Loucy (cell line): ENCODE measurements at regions not wholly inside any gene's neighbourhood (a gene's known extent, or its start where the extent isn't known, plus 50 kb on each side); places are given as distances from the start of the nearest gene placed in this dataset.

Experiments used
- H2AFZ ChIP-seq: fragments of 200-600 bp; sonication (generic); 2 replicates; pipeline ENCODE4 v1.6.0; 2016; ENCODE audit warnings: antibody characterized with exemption, mild to moderate bottlenecking, low read length, moderate library complexity
- H3F3A ChIP-seq: fragments of 200-600 bp; 2 replicates; pipeline ENCODE4 v1.6.0; 2016; ENCODE audit warnings: antibody characterized with exemption, low read depth, mild to moderate bottlenecking
- H3K27me3 ChIP-seq: fragments of 200-600 bp; sonication (generic); 2 replicates; pipeline ENCODE4 v1.6.1; 2014; ENCODE audit warnings: low read length, mild to moderate bottlenecking; ENCODE audit not compliant: insufficient read depth, poor library complexity, severe bottlenecking
- H3K36me3 ChIP-seq: fragments of 200-600 bp; sonication (generic); 2 replicates; pipeline ENCODE4 v1.6.1; 2016; ENCODE audit warnings: low read length; ENCODE audit not compliant: insufficient read depth
- H3K4me1 ChIP-seq: fragments of 200-600 bp; sonication (generic); 2 replicates; pipeline ENCODE4 v1.5.1; 2014; ENCODE audit warnings: low read length, mild to moderate bottlenecking; ENCODE audit not compliant: insufficient read depth, poor library complexity, severe bottlenecking
- H3K4me2 ChIP-seq: fragments of 200-600 bp; sonication (generic); 2 replicates; pipeline ENCODE4 v1.6.0; 2014; ENCODE audit warnings: antibody characterized with exemption, low read length, low read depth, mild to moderate bottlenecking; ENCODE audit not compliant: poor library complexity, severe bottlenecking
- H3K4me3 ChIP-seq: fragments of 200-600 bp; sonication (generic); 2 replicates; pipeline ENCODE4 v1.5.1; 2014; ENCODE audit warnings: low read length, mild to moderate bottlenecking, mixed read lengths; ENCODE audit not compliant: poor library complexity, severe bottlenecking
- H3K79me2 ChIP-seq: fragments of 200-600 bp; sonication (generic); 2 replicates; pipeline ENCODE4 v1.6.1; 2014; ENCODE audit warnings: low read length; ENCODE audit not compliant: insufficient read depth
- H3K9ac ChIP-seq: fragments of 200-600 bp; sonication (generic); 2 replicates; pipeline ENCODE4 v1.6.0; 2014; ENCODE audit warnings: mild to moderate bottlenecking, low read depth, low read length, moderate library complexity; ENCODE audit not compliant: poor library complexity, severe bottlenecking
- H3K9me2 ChIP-seq: fragments of 200-600 bp; sonication (generic); replicated peaks from 2 replicates; pipeline ENCODE4 v1.6.1; 2016; ENCODE audit warnings: low read depth, low read length, mixed read lengths
- H3K9me3 ChIP-seq: fragments of 200-600 bp; sonication (generic); 2 replicates; pipeline ENCODE4 v1.6.1; 2014; ENCODE audit warnings: mild to moderate bottlenecking, antibody characterized with exemption, low read length, low read depth; ENCODE audit not compliant: insufficient read depth
- H4K20me1 ChIP-seq: fragments of 200-600 bp; sonication (generic); 2 replicates; pipeline ENCODE4 v1.6.0; 2014; ENCODE audit warnings: antibody characterized with exemption, low read length, mild to moderate bottlenecking; ENCODE audit not compliant: insufficient read depth, poor library complexity, severe bottlenecking
- EZH2phosphoT487 ChIP-seq: fragments of 200-600 bp; IDR thresholded peaks from 2 replicates; pipeline ENCODE4 v1.6.1; 2018; ENCODE audit warnings: antibody characterized with exemption, mild to moderate bottlenecking, moderate library complexity, borderline replicate concordance
- TF ChIP-seq, protein P1 (sequence below): fragments of 200-600 bp; sonication (generic); conservative IDR thresholded peaks from 2 replicates; pipeline ENCODE4 v1.5.1; 2014; ENCODE audit warnings: mild to moderate bottlenecking, antibody characterized with exemption, low read length

DNA sequence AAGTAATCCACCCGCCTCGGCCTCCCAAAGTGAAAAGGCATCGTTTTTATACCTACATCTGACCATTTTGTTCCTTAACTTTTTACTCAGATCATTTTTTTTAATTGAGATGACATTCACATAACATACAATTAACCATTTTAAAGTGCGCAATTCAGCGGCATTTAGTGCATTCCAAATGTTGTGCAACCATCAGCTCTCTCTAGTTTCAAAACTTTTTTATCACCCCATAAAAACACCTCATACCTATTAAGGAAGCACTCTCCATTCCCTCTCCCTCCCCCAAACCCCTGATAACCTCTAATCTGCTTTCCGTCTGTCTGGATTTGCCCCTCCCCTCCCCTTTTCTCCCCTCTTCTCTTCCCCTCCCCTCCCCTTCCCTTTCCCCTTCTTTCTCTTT is 310.1 kb downstream of the UACA start:
- Histone ChIP-seq H3K9ac (peak overlapping the region; percentile 48), H3K27me3 (no peaks in the 10 kb centered on the region), H3K4me3 (no peak overlapping the region), H4K20me1 (no peaks in the 10 kb centered on the region), H3F3A (peaks cover 5% of the 10 kb centered on the region; the same call in 1 of the 2 replicates), H3K9me2 (no peaks in the 10 kb centered on the region), H3K4me1 (peaks cover 47% of the 10 kb centered on the region), H2AFZ (no peak overlapping the region), H3K9me3 (no peaks in the 10 kb centered on the region), H3K4me2 (peak overlapping the region; percentile 42), H3K79me2 (no peaks in the 10 kb centered on the region), H3K36me3 (no peaks in the 10 kb centered on the region)
- TF ChIP-seq, protein P1, sequence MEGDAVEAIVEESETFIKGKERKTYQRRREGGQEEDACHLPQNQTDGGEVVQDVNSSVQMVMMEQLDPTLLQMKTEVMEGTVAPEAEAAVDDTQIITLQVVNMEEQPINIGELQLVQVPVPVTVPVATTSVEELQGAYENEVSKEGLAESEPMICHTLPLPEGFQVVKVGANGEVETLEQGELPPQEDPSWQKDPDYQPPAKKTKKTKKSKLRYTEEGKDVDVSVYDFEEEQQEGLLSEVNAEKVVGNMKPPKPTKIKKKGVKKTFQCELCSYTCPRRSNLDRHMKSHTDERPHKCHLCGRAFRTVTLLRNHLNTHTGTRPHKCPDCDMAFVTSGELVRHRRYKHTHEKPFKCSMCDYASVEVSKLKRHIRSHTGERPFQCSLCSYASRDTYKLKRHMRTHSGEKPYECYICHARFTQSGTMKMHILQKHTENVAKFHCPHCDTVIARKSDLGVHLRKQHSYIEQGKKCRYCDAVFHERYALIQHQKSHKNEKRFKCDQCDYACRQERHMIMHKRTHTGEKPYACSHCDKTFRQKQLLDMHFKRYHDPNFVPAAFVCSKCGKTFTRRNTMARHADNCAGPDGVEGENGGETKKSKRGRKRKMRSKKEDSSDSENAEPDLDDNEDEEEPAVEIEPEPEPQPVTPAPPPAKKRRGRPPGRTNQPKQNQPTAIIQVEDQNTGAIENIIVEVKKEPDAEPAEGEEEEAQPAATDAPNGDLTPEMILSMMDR: no peak
- TF ChIP-seq EZH2phosphoT487: no peak

DNA sequence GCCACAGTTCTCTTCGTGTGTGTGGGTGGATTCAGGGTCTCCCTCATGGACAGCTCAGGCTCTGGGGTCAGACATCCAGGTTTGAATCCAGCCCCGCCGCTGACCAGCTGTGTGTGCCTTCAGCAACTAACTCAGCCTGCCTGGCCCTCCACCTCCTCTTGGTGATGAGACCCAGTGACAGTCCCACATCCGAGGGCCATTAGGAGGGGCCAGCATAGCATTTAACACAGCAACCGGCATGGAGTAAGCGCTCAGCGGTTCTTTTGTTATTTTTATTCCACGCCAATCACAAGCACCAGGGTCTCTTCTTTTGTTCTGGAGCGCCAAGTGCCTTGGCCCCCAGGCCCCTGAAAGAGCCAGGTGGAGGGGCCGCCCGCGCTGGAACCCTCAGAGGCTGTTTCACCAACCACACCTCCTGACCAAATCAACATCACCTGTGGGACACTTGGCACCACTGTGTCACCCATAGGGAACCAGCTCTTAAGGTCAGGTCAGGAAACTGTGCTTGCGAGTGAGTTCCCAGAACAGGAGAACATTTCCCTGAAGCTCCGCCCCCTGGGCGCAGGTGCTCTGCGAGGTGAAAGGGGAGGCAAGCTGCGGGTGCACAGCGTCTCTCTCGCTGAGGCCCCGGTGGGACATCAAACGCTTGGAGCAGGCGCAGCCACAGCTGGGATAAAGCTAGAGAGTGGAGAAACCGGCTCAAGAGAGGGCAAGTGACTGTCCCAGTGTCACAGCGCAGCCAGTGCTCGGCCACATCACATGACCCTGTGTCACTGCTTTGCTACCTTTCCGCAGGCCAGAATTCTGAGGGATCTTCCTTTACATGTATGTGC is 311.3 kb downstream of the UACA start:
- H3K4me2 ChIP-seq: no peak overlapping the region
- H3K4me1 ChIP-seq: peaks cover 58% of the 10 kb centered on the region
- no peaks in the 10 kb centered on the region for H3K79me2 ChIP-seq
- peaks cover 7% of the 10 kb centered on the region; the same call in 1 of the 2 replicates for H3F3A ChIP-seq
- H2AFZ ChIP-seq: no peak overlapping the region
- H3K27me3 ChIP-seq: no peaks in the 10 kb centered on the region
- H3K36me3 ChIP-seq: no peaks in the 10 kb centered on the region
- TF ChIP-seq, protein P1: no peak
- no peak for TF ChIP-seq EZH2phosphoT487
- H3K9me3 ChIP-seq: no peaks in the 10 kb centered on the region
- no peak overlapping the region for H3K4me3 ChIP-seq
- H4K20me1 ChIP-seq: no peaks in the 10 kb centered on the region
- no peaks in the 10 kb centered on the region for H3K9me2 ChIP-seq
- H3K9ac ChIP-seq: no peak overlapping the region

DNA sequence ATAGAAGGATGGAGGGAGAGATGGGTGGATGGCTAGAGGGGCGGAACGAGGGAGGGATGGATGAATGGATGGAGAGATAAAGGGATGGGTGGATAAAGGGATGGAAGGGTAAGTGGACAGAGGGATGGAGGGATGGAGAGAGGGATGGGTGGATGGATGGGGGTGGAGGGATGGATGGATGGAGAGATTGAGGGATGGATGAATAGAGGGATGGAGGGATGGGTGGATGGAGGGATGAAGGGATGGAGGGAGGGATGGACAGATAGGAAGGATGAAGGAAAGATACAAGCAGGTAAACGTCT is 313.3 kb downstream of the UACA start:
- Histone ChIP-seq H4K20me1 (no peaks in the 10 kb centered on the region), H3K79me2 (no peaks in the 10 kb centered on the region), H3K4me3 (no peak overlapping the region), H3K4me1 (peaks cover 69% of the 10 kb centered on the region), H3F3A (peaks cover 7% of the 10 kb centered on the region; the same call in 1 of the 2 replicates), H2AFZ (no peak overlapping the region), H3K9ac (no peak overlapping the region), H3K36me3 (no peaks in the 10 kb centered on the region), H3K4me2 (no peak overlapping the region), H3K9me3 (no peaks in the 10 kb centered on the region), H3K9me2 (no peaks in the 10 kb centered on the region), H3K27me3 (no peaks in the 10 kb centered on the region)
- TF ChIP-seq EZH2phosphoT487: no peak
- TF ChIP-seq, protein P1: no peak
